A673 (cell line): ENCODE measurements at regions not wholly inside any gene's neighbourhood (a gene's known extent, or its start where the extent isn't known, plus 50 kb on each side); places are given as distances from the start of the nearest gene placed in this dataset.

Experiments used
- CTCF ChIP-seq: fragments of 300-800, 200-600 bp; sonication (generic); conservative IDR thresholded peaks from 2 replicates; pipeline ENCODE4 v1.5.1; 2017; ENCODE audit warnings: low read depth, mild to moderate bottlenecking, antibody characterized with exemption, low read length, moderate library complexity, mixed read lengths
- EZH2 ChIP-seq: fragments of 200-600 bp; sonication (generic); IDR thresholded peaks from 2 replicates; pipeline ENCODE4 v1.6.1; 2017; ENCODE audit warnings: borderline replicate concordance, low read depth, mild to moderate bottlenecking, mixed read lengths, antibody characterized with exemption, low read length; ENCODE audit not compliant: poor library complexity, severe bottlenecking

GRCh38 chr6:26739811-26740210 is 80.3 kb upstream of the ZNF322 start:
- TF ChIP-seq CTCF (no peak), EZH2 (no peak)
